ENCODE measurements at regions not wholly inside any gene's neighbourhood (a gene's known extent, or its start where the extent isn't known, plus 50 kb on each side); places are given as distances from the start of the nearest gene placed in this dataset.

DNA sequence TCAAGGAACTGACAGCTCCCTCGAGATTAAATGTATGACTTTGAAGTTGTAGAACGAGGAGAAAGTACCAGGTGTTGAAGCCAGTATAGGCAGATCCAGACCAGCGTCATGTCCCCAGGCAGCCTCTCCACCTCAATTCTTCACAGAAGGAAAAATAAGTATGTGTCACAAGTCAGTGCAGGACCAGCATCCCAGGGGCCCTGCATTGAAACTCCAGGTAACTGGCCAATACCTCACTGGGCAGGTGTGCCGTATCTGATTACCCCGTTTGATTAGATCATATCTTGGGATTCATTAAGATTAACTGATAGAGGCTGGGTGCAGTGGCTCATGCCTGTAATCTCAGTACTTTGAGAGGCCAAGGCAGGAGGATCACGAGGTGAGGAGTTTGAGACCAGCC, 466.7 kb upstream of the B3GAT1 start:
- H3K36me3 Mint-ChIP-seq (ENCODE audit: low read depth), result no peaks in the 10 kb centered on the region
- no peaks in the 10 kb centered on the region for H3K9me3 Mint-ChIP-seq (ENCODE audit: low read depth)
- H3K4me3 Mint-ChIP-seq (ENCODE audit: unreplicated experiment), result no peak overlapping the region
- H3K4me1 Mint-ChIP-seq (ENCODE audit: low read depth), result no peaks in the 10 kb centered on the region
- TF ChIP-seq, protein P1, sequence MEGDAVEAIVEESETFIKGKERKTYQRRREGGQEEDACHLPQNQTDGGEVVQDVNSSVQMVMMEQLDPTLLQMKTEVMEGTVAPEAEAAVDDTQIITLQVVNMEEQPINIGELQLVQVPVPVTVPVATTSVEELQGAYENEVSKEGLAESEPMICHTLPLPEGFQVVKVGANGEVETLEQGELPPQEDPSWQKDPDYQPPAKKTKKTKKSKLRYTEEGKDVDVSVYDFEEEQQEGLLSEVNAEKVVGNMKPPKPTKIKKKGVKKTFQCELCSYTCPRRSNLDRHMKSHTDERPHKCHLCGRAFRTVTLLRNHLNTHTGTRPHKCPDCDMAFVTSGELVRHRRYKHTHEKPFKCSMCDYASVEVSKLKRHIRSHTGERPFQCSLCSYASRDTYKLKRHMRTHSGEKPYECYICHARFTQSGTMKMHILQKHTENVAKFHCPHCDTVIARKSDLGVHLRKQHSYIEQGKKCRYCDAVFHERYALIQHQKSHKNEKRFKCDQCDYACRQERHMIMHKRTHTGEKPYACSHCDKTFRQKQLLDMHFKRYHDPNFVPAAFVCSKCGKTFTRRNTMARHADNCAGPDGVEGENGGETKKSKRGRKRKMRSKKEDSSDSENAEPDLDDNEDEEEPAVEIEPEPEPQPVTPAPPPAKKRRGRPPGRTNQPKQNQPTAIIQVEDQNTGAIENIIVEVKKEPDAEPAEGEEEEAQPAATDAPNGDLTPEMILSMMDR (IDR thresholded peaks at IDR 0.05), result no peak
- H3K27ac Mint-ChIP-seq (ENCODE audit: unreplicated experiment), result no peak overlapping the region
- H3K27me3 Mint-ChIP-seq (ENCODE audit: low read depth), result peaks cover 39% of the 10 kb centered on the region
- DNase-seq (ENCODE audit: low spot score), result no peak

DNA sequence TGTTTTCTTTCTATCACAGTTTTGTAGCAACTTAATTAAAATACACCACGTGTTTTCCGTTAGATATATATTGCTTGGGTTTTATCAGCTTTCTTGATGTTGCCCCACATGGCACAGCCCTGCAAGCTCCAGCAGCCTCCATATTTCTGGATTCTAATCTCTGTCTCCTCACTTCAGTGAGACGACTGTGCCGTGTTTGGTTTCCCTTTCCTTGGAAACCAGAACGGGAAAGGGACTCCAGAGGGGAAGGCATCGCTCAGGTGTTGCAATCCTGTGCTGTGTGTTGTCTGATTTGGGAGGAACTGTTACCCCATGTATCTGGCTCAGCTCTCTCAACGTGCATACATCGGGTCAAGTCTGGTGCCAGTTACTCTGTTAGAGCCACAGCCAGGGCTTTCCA, 464.2 kb upstream of the B3GAT1 start:
- H3K9me3 Mint-ChIP-seq (ENCODE audit: low read depth), result no peaks in the 10 kb centered on the region
- TF ChIP-seq, protein P1 (IDR thresholded peaks at IDR 0.05), result no peak
- H3K27me3 Mint-ChIP-seq (ENCODE audit: low read depth), result peaks cover 30% of the 10 kb centered on the region
- H3K27ac Mint-ChIP-seq (ENCODE audit: unreplicated experiment), result no peak overlapping the region
- H3K36me3 Mint-ChIP-seq (ENCODE audit: low read depth), result no peaks in the 10 kb centered on the region
- no peak for DNase-seq (ENCODE audit: low spot score)
- no peaks in the 10 kb centered on the region for H3K4me1 Mint-ChIP-seq (ENCODE audit: low read depth)
- H3K4me3 Mint-ChIP-seq (ENCODE audit: unreplicated experiment), result no peak overlapping the region

DNA sequence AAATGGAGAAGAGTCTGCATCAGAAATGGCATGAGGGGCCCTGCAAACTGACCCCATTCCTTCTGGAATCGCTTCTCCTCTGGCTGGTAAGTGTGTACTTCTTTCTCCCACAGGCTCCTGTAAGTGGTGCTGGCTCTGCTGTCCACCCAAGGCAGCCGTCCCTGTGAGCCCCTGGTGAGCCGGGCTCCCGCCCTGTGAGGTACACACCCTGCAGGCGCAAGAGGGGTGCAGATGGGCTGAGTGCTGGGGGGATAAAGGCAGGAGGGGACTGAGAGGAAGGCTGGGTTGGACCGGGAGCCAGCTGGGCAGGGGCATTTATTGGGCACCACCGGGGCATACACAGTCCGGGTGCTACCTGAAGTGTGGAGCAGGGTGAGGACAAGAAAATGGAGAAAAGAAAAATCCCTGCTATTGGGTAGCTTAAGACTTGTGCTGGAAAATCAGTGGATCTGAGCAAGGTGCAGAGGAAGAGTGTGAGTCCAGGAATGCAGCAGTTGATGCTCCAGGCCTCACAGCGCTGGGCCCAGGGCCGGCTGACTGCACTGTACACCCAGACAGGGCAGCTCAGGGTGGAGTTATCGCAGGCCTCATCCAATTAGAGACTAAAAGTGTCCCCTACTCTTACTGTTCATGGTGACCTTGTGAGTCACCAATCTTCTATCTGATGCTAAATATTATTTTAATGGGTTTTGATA, 455.1 kb upstream of the B3GAT1 start:
- TF ChIP-seq, protein P1 (IDR thresholded peaks at IDR 0.05), result no peak
- H3K4me1 Mint-ChIP-seq (ENCODE audit: low read depth), result peaks cover 1% of the 10 kb centered on the region
- H3K27me3 Mint-ChIP-seq (ENCODE audit: low read depth), result peaks cover 24% of the 10 kb centered on the region
- H3K9me3 Mint-ChIP-seq (ENCODE audit: low read depth), result no peaks in the 10 kb centered on the region
- no peak overlapping the region for H3K27ac Mint-ChIP-seq (ENCODE audit: unreplicated experiment)
- no peak overlapping the region for H3K4me3 Mint-ChIP-seq (ENCODE audit: unreplicated experiment)
- no peaks in the 10 kb centered on the region for H3K36me3 Mint-ChIP-seq (ENCODE audit: low read depth)
- no peak for DNase-seq (ENCODE audit: low spot score)

DNA sequence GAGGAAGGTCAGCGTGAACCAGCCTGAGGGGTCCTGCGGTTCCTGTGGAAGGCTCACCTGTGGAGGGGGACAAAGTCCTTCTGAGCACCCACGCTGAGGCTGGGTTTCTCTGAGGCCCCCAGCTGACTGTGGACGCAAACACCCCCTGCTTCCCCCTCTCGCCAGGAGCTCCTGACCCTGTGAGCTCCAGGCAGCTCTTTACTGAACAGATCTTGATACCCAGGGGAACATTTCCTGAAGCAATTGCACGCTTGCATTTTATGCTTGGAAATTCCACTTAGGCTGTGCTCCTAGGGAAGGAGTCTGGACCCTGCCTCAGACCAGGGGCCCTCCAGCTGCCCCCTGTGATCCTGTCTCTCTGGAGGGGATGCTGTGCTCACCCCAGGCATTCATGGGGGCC, 454.2 kb upstream of the B3GAT1 start:
- Mint-ChIP-seq H3K27me3 (ENCODE audit: low read depth) (peaks cover 31% of the 10 kb centered on the region), H3K36me3 (ENCODE audit: low read depth) (no peaks in the 10 kb centered on the region), H3K4me3 (ENCODE audit: unreplicated experiment) (no peak overlapping the region), H3K4me1 (ENCODE audit: low read depth) (peaks cover 5% of the 10 kb centered on the region), H3K9me3 (ENCODE audit: low read depth) (no peaks in the 10 kb centered on the region), H3K27ac (ENCODE audit: unreplicated experiment) (no peak overlapping the region)
- TF ChIP-seq, protein P1 (IDR thresholded peaks at IDR 0.05), result no peak
- no peak for DNase-seq (ENCODE audit: low spot score)

DNA sequence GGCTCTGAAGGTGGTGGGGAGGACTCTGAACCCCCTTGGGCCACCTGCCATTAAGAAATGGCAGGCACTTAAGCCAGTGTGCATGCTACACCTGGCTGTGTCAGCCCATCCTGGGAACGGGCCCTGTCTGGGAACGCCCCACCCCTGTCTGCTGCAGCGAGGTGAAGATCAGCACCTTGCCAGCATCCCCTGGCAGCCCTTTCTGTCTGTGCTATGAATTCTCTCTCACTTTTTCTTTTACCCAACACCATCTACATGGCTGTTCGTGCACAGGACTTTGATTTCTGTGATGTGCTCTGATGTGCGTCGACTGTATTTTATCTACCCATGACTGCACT, 452.9 kb upstream of the B3GAT1 start:
- H3K4me3 Mint-ChIP-seq (ENCODE audit: unreplicated experiment), result no peak overlapping the region
- peaks cover 37% of the 10 kb centered on the region for H3K27me3 Mint-ChIP-seq (ENCODE audit: low read depth)
- H3K27ac Mint-ChIP-seq (ENCODE audit: unreplicated experiment), result no peak overlapping the region
- TF ChIP-seq, protein P1 (IDR thresholded peaks at IDR 0.05), result no peak
- H3K4me1 Mint-ChIP-seq (ENCODE audit: low read depth), result peaks cover 5% of the 10 kb centered on the region
- H3K9me3 Mint-ChIP-seq (ENCODE audit: low read depth), result no peaks in the 10 kb centered on the region
- DNase-seq (ENCODE audit: low spot score), result no peak
- no peaks in the 10 kb centered on the region for H3K36me3 Mint-ChIP-seq (ENCODE audit: low read depth)

Data from chondrocyte (in vitro differentiated cells).